ENCODE measurements at regions not wholly inside any gene's neighbourhood (a gene's known extent, or its start where the extent isn't known, plus 50 kb on each side); places are given as distances from the start of the nearest gene placed in this dataset.

GRCh38 chr7:26467104-26467503, 175.4 kb downstream of the SNX10 start (continued):
- no peak for TF ChIP-seq PBX3 (IDR thresholded peaks at IDR 0.05)
- no peak for TF ChIP-seq EP300 (IDR thresholded peaks at IDR 0.05; ENCODE audit: borderline replicate concordance in 1 of 2, low read depth in 1 of 2, low read length in 1 of 2)

- Histone ChIP-seq H3K4me1 (ENCODE audit: control insufficient read depth in 1 of 2, insufficient read depth in 2 of 2, low read depth in 1 of 2, low read length in 1 of 2) (no peaks in the 10 kb centered on the region), H2AFZ (ENCODE audit: low read depth) (no peak overlapping the region), H3K79me2 (ENCODE audit: insufficient read depth) (no peaks in the 10 kb centered on the region), H3F3A (replicated peaks; ENCODE audit: insufficient read depth) (no peaks in the 10 kb centered on the region), H3K27ac (ENCODE audit: low read depth in 2 of 2, low read length in 1 of 2) (no peak overlapping the region), H3K36me3 (replicated peaks in 1 of 2; ENCODE audit: control insufficient read depth in 1 of 2, insufficient read depth in 2 of 2, low read length in 1 of 2) (no peaks in the 10 kb centered on the region), H3K4me3 (ENCODE audit: low read depth in 2 of 2, low read length in 1 of 2) (no peak overlapping the region), H3K4me2 (no peak overlapping the region), H3K9me3 (no peaks in the 10 kb centered on the region), H3K27me3 (ENCODE audit: insufficient read depth) (no peaks in the 10 kb centered on the region), H4K20me1 (ENCODE audit: insufficient read depth) (no peaks in the 10 kb centered on the region), H3K9ac (no peak overlapping the region), H3K9me2 (no peaks in the 10 kb centered on the region)
- WGBS (ENCODE audit: low lambda C conversion rate): 35% methylated on average over 3 of the region's 3 CpGs
- DNase-seq: no peak
- no peak for TF ChIP-seq POLR2AphosphoS5 (IDR thresholded peaks at IDR 0.05; ENCODE audit: low read depth, low read length)
- no peak for TF ChIP-seq MEF2A (IDR thresholded peaks at IDR 0.05; ENCODE audit: borderline replicate concordance, low read depth)
- no peak for TF ChIP-seq USF1 (IDR thresholded peaks at IDR 0.05; ENCODE audit: borderline replicate concordance, low read depth)
- TF ChIP-seq YY1 (IDR thresholded peaks at IDR 0.05; ENCODE audit: low read depth): no peak
- no peak for TF ChIP-seq TEAD4 (IDR thresholded peaks at IDR 0.05; ENCODE audit: borderline replicate concordance, insufficient read depth)
- TF ChIP-seq PBX3 (IDR thresholded peaks at IDR 0.05): no peak
- no peak for TF ChIP-seq GATA2 (CRISPR knock-in tag; IDR thresholded peaks at IDR 0.05)
- no peak for TF ChIP-seq FOXJ3 (CRISPR knock-in tag; IDR thresholded peaks at IDR 0.05)
- TF ChIP-seq GABPA (IDR thresholded peaks at IDR 0.05; ENCODE audit: low read depth): no peak
- TF ChIP-seq EZH2phosphoT487 (IDR thresholded peaks at IDR 0.05; ENCODE audit: borderline replicate concordance, low read depth): no peak
- no peak for TF ChIP-seq NFIC (IDR thresholded peaks at IDR 0.05; ENCODE audit: borderline replicate concordance)
- TF ChIP-seq RXRA (IDR thresholded peaks at IDR 0.05; ENCODE audit: borderline replicate concordance, low read depth): no peak
- TF ChIP-seq CHD2 (IDR thresholded peaks at IDR 0.05; ENCODE audit: low read length, partially characterized antibody): no peak
- TF ChIP-seq SMC3 (IDR thresholded peaks at IDR 0.05; ENCODE audit: low read depth, low read length): no peak
- TF ChIP-seq USF2 (IDR thresholded peaks at IDR 0.05; ENCODE audit: borderline replicate concordance, low read depth, low read length): no peak
- no peak for TF ChIP-seq FOXM1 (IDR thresholded peaks at IDR 0.05; ENCODE audit: low read depth)
- no peak for TF ChIP-seq RCOR1 (IDR thresholded peaks at IDR 0.05; ENCODE audit: low read length)
- POLR2A ChIA-PET: interaction anchor here (1.1 kb wide), 1 partner anchor 11 kb away, joined by 3 read pairs; no protein-coding TSS in a partner anchor
- CTCF ChIA-PET: interaction anchor here (0.8 to 1.2 kb wide), 2 partner anchors 8 to 15 kb away, joined by 3 read pairs; no protein-coding TSS in a partner anchor
These were observed 175.9 kb downstream of the SNX10 start for GRCh38 chr7:26467541-26467940.

Data from SK-N-SH (cell line).